ENCODE measurements at regions not wholly inside any gene's neighbourhood (a gene's known extent, or its start where the extent isn't known, plus 50 kb on each side); places are given as distances from the start of the nearest gene placed in this dataset.
A peak's percentile ranks its signal among the peaks of the same experiment; 100 is the strongest.

- Histone ChIP-seq H3K23me2 (ENCODE audit: low read depth, low read length) (no peaks in the 10 kb centered on the region), H2BK120ac (replicated peaks; ENCODE audit: low read depth, low read length) (no peak overlapping the region), H2AFZ (ENCODE audit: low read length) (no peak overlapping the region), H2BK12ac (ENCODE audit: low read depth, low read length) (no peak overlapping the region), H3K18ac (ENCODE audit: extremely low read depth, low read length) (no peak overlapping the region), H2AK5ac (ENCODE audit: low read depth, low read length) (no peak overlapping the region), H3K14ac (ENCODE audit: insufficient read length) (no peak overlapping the region), H3K23ac (ENCODE audit: insufficient read length) (no peak overlapping the region), H2BK5ac (ENCODE audit: low read depth, low read length) (no peak overlapping the region), H4K20me1 (replicated peaks in 1 of 2; ENCODE audit: control insufficient read depth in 1 of 2, insufficient read depth in 2 of 2, low read length in 2 of 2) (no peaks in the 10 kb centered on the region), H3K4ac (replicated peaks; ENCODE audit: insufficient read length, low read depth, low read length) (no peak overlapping the region), H3K27ac (ENCODE audit: low read depth, low read length) (no peak overlapping the region), H3K79me2 (ENCODE audit: control insufficient read depth in 1 of 2, insufficient read depth in 2 of 2, low read length in 2 of 2) (no peaks in the 10 kb centered on the region), H3K79me1 (ENCODE audit: low read depth, low read length) (no peaks in the 10 kb centered on the region), H4K5ac (ENCODE audit: insufficient read length, low read depth, low read length) (no peak overlapping the region), H3K9ac (replicated peaks in 1 of 4; ENCODE audit: extremely low read depth in 1 of 4, low read depth in 3 of 4, low read length in 3 of 4) (no peak overlapping the region), H4K8ac (ENCODE audit: extremely low read depth, insufficient read depth, low read length) (no peak overlapping the region), H3K9me3 (ENCODE audit: insufficient read depth in 2 of 2, low read depth in 1 of 2, low read length in 1 of 2) (peaks cover 5 to 9% of the 10 kb centered on the region in 2 experiments; a peak in 3 of 4 replicates), H2BK15ac (ENCODE audit: low read length) (no peak overlapping the region), H3K56ac (replicated peaks; ENCODE audit: insufficient read length, low read depth, low read length) (no peak overlapping the region), H3K36me3 (ENCODE audit: control insufficient read depth in 2 of 4, insufficient read depth in 4 of 4, low read length in 3 of 4) (no peaks in the 10 kb centered on the region), H3K4me1 (replicated peaks in 1 of 4; ENCODE audit: control insufficient read depth in 3 of 4, insufficient read depth in 4 of 4, low read length in 3 of 4) (no peaks in the 10 kb centered on the region), H3K4me3 (ENCODE audit: extremely low read depth in 1 of 4, insufficient read depth in 2 of 4, low read depth in 3 of 4, low read length in 4 of 4) (no peak overlapping the region), H2BK20ac (ENCODE audit: low read length) (no peak overlapping the region), H4K91ac (replicated peaks; ENCODE audit: insufficient read length, low read length) (peak overlapping the region; percentile 30), H3K27me3 (replicated peaks in 1 of 4; ENCODE audit: control insufficient read depth in 3 of 4, extremely low read depth in 1 of 4, insufficient read depth in 3 of 4, low read length in 3 of 4) (no peaks in the 10 kb centered on the region), H3K4me2 (ENCODE audit: insufficient read depth in 1 of 2, low read depth in 2 of 2, low read length in 2 of 2) (no peak overlapping the region)
- 89% methylated on average over 3 of the region's 3 CpGs; no CpG with 5 or more reads in 1 of the 2 experiments for WGBS, 2 experiments (ENCODE audit: extremely low coverage in 1 of 2, insufficient coverage in 1 of 2, insufficient read length in 1 of 2, insufficient replicate concordance in 2 of 2, low coverage in 1 of 2, low lambda C conversion rate in 2 of 2, missing lambda C conversion rate in 1 of 2)
- CTCF ChIA-PET (ENCODE audit: partially characterized antibody): interaction anchor here (0.6 to 0.9 kb wide), 2 partner anchors 451 to 1142 kb away, joined by 3 read pairs; no protein-coding TSS in a partner anchor
- POLR2A ChIA-PET (ENCODE audit: partially characterized antibody): no interaction called here
- TF ChIP-seq CTCF (IDR thresholded peaks at IDR 0.05; ENCODE audit: control extremely low read depth in 1 of 3, insufficient read depth in 1 of 3, low read depth in 1 of 3, low read length in 3 of 3) (peak; percentile 20 to 21 (median 21); a peak in 2 of 4 replicates), KDM4A (IDR thresholded peaks at IDR 0.05; ENCODE audit: low read depth, low read length, severe bottlenecking) (no peak), RAD21 (IDR thresholded peaks at IDR 0.05 in 1 of 2, conservative IDR thresholded peaks at IDR 0.05 in 1 of 2; ENCODE audit: low read depth in 2 of 2, low read length in 2 of 2) (peak; percentile 50 to 59), POLR2AphosphoS5 (IDR thresholded peaks at IDR 0.05; ENCODE audit: low read depth, low read length) (no peak)
- DNase-seq (ENCODE audit: low read depth in 1 of 2, low spot score in 2 of 2) (no peak), FAIRE-seq (no peak)
Measured at GRCh38 chr5:130555429-130555828, 609.6 kb downstream of the HINT1 start.

Measured in H1 (cell line).